ENCODE measurements at regions not wholly inside any gene's neighbourhood (a gene's known extent, or its start where the extent isn't known, plus 50 kb on each side); places are given as distances from the start of the nearest gene placed in this dataset.

- TF ChIP-seq ZFP30 (CRISPR knock-in tag; IDR thresholded peaks at IDR 0.05) (no peak), PATZ1 (CRISPR knock-in tag; IDR thresholded peaks at IDR 0.05; ENCODE audit: borderline replicate concordance) (no peak), TCF4 (CRISPR knock-in tag; IDR thresholded peaks at IDR 0.05; ENCODE audit: borderline replicate concordance) (no peak), ZC3H10 (CRISPR knock-in tag; IDR thresholded peaks at IDR 0.05) (no peak), ZNF70 (CRISPR knock-in tag; IDR thresholded peaks at IDR 0.05) (no peak), ARNTL (CRISPR knock-in tag; IDR thresholded peaks at IDR 0.05; ENCODE audit: borderline replicate concordance, low read depth) (no peak), ZFP3 (CRISPR knock-in tag; IDR thresholded peaks at IDR 0.05) (no peak), RARB (CRISPR knock-in tag; IDR thresholded peaks at IDR 0.05) (no peak), CREB5 (CRISPR knock-in tag; IDR thresholded peaks at IDR 0.05; ENCODE audit: low read depth) (no peak)
Observed at GRCh38 chr9:32708480-32709150, 73.1 kb upstream of the TAF1L start.
